HCEC 1CT (cell line): ENCODE measurements at regions not wholly inside any gene's neighbourhood (a gene's known extent, or its start where the extent isn't known, plus 50 kb on each side); places are given as distances from the start of the nearest gene placed in this dataset.
"Not testable (repeated sequence)": the region's sequence is repeated elsewhere in the genome, so short reads cannot be mapped to it uniquely, and the experiment has no call there.

Source experiments
- DNase-seq: peaks from one replicate; pipeline ENCODE4 v3.0.0-alpha.2; 2017

- DNase-seq = no peak
Observed at GRCh38 chr5:142402752-142403318, 78.0 kb upstream of the SPRY4 start.

DNA sequence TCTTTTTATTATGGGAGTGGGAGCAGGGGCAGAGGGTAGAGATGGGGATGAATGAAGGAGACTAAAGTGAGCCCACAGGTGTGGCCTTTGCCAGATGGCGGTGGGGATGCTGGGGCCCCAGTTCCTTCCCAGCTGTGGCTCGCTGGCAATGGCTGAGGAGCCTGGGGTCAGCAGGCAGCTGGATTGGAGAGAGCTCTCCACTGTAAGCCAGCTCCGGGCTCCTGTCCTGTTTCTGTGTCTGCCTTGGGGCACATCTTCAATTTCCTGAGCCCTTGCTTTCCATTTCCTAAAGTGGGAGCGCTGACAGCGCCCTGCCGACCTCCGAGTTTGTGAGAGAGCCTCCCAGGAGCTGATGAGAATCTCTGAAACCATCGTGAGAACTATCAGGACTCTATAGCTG, 75.6 kb upstream of the SPRY4 start:
- no peak for DNase-seq

DNA sequence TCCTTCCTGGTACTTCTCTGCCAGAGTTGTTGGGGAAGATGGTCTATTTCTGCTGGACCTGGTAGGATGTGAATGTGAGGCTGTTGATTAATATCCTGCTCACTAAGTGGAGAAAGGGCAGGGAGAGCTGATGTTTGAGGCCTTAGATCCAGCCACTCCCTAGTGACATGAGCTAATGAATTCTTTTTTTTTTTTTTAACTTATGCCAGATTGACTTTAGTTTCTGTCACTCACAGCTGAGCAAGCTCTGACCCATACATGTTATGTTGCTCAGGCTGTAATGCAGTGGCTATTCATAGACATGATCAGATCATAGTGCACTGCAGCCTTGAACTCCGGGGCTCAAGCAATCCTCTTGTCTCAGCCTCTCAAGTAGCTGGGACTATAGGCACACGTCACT, 75.1 kb upstream of the SPRY4 start:
- peak; percentile 18 for DNase-seq

GRCh38 chr5:142398730-142399055, 73.9 kb upstream of the SPRY4 start:
- no peak for DNase-seq

GRCh38 chr5:142398011-142398729, 73.3 kb upstream of the SPRY4 start:
- not testable (repeated sequence) for DNase-seq

- DNase-seq = no peak
Observed at GRCh38 chr5:142397178-142397577, 72.4 kb upstream of the SPRY4 start.

DNA sequence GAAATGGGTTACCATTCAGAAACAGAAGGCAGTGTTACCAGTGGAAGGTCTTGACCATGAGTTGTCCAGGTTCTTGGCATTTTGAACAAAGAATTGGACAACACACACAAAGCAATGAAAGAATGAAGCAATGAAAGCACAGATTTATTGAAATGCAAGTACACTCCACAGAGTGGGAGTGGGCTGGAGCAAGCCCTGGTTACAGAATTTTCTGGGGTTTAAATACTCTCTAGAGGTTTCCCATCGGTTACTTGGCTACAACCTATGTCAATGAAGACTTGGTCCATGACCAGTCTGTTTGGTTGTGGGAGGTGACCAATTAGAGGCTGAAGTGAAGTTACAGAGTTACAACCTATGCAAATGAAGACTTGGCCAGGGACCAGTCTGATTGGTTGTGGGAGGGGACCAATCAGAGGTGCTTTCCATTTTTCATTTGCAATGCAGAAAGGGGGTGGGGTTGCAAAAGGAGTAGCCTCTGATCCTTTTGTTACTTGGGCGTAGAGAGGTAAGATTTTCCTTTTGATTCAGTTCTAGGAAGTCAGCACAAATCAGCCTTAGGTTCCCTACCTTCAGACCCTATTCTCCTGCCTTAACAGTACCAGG, 71.7 kb upstream of the SPRY4 start:
- DNase-seq = no peak

DNA sequence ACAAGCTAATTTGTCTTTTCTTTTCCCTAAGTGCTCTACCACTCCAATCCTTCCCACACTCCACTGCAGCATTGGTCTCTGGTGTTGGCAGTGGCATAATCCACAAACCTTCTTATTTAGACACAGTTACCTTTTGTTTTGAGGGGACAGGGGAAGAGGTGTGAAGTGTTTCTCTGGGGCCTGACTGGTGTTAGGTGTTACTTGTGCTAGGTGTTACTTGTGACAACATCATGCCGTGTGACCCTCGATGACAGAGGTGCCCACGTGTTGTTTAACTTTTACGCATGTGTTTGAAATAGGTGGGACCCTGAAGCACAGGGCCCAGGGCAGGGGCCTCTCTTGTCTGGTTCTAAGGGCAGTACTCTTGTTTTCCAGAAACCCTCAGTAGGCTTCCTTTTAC, 70.5 kb upstream of the SPRY4 start:
- no peak for DNase-seq

- DNase-seq = no peak
Observed at GRCh38 chr5:142391058-142391845, 66.4 kb upstream of the SPRY4 start.

DNA sequence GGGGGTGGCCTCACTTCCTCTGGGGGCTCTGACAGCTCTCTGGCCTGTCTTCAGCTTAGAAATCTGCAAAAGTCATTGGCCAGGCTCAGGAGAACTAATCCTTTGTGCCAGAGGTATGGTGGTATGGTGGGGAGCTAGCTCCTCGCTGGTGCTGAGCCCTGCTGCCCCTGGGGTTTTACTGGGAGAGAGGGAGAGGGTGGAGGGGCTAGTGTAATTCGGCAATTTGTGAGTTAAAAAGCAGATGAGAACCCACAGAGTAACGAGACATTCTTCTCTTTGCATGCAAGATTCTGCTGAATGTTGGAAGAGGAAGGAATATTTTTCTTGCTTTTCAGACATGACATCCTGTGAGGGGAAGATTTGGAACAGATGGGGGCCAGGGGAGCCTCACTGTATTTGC, 65.5 kb upstream of the SPRY4 start:
- no peak for DNase-seq

- DNase-seq = no peak
Observed at GRCh38 chr5:142388696-142389095, 63.9 kb upstream of the SPRY4 start.

DNA sequence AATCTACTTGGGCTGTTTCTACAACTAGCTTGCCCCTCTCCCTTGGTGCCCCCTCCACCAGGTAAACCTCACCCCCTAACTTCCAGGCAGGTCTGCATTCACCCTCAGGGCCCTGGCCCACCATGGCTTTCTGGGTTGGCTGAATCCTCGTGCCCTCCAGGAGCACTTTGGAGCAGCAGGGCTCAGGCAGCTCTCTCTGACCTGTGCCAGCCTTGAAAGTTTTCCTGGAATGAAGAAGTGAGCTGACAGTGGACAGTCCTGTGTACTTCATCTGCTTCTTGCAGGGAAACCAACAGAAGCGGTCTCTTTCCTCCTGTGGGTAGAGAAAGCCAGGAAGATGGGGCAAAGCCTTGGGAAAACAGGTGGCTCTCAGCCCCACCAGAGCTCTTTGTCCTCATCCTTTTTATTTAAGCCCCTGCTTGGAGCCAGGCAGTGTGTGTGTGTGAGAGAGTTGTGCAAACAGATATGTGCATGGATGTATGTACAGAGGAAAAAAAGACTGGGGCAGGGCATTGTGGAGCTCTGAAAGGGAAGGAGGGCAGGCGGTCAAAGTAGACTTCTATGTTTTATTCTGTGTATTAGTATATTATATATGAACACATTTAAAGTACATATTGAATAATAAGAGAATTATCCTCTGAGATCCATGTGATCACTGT, 62.3 kb upstream of the SPRY4 start:
- DNase-seq = no peak

DNA sequence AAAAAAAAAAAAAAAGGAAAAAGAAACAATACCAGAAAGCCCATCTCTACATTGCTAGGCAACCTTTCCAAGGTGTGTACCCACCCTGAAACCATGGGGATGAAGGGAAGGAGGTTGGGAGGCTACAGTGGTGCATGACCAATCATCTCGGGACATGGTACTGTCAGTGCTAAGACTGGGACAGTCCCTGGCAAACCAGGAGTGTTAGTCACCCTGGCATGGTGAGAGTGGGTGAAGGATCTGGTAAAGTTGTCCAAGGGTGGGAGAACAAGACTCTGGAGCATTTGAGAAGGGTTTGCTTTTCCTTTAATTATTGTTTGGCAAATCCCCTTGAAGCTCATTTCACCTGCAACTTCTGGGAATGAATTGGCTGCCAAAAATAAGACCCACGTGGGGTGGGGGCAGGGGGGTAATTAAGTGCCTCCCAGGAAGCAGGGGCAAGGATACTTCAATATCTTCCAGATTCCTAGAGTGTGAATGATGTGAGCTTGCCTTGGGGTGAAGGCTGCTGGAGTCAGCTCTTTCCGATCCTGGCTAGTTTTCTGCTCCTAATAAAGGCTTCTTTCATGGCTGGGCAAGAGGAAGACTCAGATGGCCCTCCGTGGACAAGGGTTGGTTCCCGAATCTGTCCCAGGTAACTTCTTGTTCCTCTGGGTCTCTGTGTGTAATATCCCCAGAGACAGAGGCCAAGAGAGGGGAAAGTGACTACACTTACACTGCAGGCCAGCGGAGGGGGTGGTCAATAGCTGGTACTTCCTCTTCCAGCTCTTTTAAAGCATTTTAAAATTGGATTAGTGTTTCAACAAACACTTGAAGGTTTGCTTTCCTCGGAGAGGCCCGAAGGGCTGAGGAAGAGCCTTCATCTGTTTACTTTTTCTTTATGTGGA, 61.6 kb upstream of the SPRY4 start:
- no peak for DNase-seq

DNA sequence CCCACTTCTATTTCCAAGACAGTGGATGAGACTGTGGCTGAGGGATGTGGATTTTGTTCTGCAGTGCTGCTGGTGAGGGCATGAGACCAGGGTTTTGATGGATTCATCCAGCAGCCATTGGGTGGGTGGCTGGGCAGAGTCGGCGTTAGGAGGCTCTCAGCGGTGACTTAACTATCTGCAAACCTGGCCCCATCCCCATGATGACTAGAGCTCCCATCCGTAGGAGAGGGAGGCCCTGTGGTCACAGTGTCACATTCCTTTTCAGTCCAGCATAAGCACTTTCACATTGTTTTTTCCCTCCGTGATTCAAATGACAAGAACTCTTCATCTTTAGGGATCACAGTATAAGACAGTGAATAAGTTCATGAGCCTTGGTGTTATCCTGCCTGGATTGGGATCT, 60.4 kb upstream of the SPRY4 start:
- DNase-seq = no peak

DNA sequence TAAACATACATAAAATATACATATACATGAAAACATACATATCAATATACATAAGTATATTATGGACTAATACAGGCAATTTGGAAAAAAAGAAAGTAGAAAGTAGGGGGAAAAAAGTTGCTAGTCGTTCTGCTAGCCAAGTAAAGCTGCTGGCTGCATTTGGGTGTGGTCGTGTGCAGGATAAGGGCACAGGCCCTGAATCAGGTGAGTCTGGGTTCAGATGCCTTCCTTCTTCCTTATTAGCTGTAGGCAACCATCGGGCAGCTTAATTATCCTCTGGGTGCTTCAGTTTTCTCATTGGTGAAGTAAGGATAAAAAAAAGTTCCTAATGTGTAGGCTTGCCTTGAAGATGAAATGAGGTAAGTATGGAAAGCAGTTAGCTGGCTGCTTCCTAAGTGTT, 59.2 kb upstream of the SPRY4 start:
- DNase-seq = no peak

- DNase-seq = no peak
Observed at GRCh38 chr5:142382186-142382585, 57.4 kb upstream of the SPRY4 start.

GRCh38 chr5:142378737-142379634, 54.2 kb upstream of the SPRY4 start:
- no peak for DNase-seq

DNA sequence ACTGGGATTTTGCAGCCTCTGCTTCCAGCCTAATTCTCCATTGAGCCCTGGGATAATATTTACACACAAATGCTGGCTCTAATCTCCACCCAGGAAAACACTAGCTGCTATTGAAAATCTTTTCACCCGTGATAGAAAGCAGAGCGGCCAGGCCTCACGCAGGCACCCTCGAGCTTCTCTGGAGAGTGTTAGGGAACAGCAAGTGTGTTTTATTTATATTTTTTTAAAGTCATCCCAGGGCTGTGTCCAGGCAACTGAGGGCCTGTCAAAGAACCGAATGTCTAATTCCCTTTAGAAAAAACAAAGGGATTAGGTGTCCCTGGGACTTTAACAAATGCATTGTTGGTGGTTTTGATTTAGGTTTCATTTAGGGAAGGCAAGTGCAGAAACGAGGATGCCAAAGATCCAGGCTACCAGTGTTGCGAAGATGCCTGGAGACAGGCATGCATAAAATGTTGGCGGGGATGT, 51.2 kb upstream of the SPRY4 start:
- no peak for DNase-seq
